ENCODE measurements at regions not wholly inside any gene's neighbourhood (a gene's known extent, or its start where the extent isn't known, plus 50 kb on each side); places are given as distances from the start of the nearest gene placed in this dataset.

DNA sequence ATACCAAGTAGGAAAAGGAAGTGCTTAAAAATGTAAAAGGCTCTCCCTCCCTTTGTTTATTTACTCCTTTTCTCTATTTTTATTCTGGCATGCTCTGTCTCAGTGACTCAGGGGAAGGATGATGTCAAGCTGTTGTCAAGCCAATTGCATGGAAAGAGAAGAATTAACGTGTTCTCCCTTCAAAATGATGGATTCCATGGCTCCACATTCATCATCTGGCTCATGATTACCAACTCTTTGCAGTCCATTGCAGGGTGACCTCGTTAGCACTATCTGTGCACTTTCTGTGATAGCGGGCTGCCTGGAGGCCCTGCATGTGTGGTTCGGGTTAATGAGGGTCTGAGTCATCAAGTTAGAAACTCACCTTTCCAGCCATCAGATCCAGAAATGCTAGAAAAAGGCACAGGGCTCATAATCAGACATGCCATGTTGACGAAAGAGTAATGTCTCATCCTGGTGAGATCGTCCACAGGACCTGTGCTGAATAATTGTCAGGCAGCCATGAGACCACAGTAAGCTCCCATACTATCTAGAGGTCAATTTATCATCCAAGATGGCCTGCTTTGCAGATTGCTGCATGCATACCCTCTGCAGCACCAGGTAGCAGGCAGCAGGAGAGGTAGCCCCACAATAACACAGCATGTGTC, 79.2 kb upstream of the BTG1 start:
- intact Hi-C loops (cut with DNase I), result no loop called here
- TF ChIP-seq, protein P1, sequence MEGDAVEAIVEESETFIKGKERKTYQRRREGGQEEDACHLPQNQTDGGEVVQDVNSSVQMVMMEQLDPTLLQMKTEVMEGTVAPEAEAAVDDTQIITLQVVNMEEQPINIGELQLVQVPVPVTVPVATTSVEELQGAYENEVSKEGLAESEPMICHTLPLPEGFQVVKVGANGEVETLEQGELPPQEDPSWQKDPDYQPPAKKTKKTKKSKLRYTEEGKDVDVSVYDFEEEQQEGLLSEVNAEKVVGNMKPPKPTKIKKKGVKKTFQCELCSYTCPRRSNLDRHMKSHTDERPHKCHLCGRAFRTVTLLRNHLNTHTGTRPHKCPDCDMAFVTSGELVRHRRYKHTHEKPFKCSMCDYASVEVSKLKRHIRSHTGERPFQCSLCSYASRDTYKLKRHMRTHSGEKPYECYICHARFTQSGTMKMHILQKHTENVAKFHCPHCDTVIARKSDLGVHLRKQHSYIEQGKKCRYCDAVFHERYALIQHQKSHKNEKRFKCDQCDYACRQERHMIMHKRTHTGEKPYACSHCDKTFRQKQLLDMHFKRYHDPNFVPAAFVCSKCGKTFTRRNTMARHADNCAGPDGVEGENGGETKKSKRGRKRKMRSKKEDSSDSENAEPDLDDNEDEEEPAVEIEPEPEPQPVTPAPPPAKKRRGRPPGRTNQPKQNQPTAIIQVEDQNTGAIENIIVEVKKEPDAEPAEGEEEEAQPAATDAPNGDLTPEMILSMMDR (IDR thresholded peaks at IDR 0.05), result no peak
- Histone ChIP-seq H3K36me3 (no peaks in the 10 kb centered on the region), H3K4me3 (no peak overlapping the region), H3K4me1 (no peaks in the 10 kb centered on the region), H3K27ac (no peak overlapping the region), H3K27me3 (no peaks in the 10 kb centered on the region), H3K9me3 (no peaks in the 10 kb centered on the region), H3K9ac (ENCODE audit: low read depth in 2 of 2, low read length in 2 of 2) (no peak overlapping the region)
- no peak for DNase-seq

DNA sequence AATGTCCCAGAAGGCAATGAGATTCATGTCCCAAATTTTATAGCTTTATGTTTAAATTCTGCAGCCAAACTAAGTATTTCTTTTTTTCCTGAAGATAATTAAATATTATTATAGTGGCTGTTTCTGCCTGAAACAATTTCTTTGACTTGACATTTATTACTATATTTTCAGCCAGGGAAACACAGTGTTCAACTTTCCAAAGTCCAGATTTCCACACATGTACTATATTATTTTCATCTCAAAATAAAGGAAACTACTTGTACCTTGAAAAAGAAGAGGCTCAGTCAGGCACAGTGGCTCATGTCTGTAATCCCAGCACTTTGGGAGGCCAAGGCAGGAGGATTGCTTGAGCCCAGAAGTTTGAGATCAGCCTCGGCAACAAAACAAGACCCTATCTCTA, 77.8 kb upstream of the BTG1 start:
- Histone ChIP-seq H3K36me3 (no peaks in the 10 kb centered on the region), H3K27ac (no peak overlapping the region), H3K4me1 (no peaks in the 10 kb centered on the region), H3K9me3 (no peaks in the 10 kb centered on the region), H3K4me3 (no peak overlapping the region), H3K9ac (ENCODE audit: low read depth in 2 of 2, low read length in 2 of 2) (no peak overlapping the region), H3K27me3 (no peaks in the 10 kb centered on the region)
- DNase-seq, result no peak
- TF ChIP-seq, protein P1 (IDR thresholded peaks at IDR 0.05), result no peak
- intact Hi-C loops (cut with DNase I), result no loop called here

DNA sequence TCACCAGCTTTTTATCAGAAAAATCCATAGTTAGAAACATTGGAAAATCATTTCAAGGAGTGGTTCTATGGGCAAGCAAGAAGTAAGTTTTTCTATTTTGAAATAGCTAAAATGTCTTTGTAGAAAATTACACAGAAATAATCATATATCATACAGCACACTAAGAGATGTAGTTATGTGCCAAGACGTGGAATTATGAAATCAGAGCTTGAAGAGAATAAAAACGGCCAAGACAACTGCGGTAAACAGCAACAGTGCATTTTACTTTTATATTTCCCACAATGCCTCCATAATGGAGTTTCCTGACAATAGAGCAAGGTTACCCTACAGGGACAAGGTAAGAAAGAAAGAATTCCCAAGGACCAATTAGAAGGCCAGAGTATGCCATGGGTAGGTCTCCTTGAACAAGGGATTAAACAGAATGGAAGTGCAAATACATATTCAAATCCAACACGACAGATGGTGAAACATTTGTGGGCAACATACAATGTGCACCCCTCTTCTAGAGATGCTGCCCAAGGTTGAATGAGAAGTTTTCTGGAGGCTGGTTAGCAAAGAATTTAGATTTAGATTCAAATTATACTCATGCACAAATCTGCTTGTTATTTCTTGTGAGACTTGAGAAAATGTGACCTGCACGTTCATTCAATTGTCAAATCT, 76.1 kb upstream of the BTG1 start:
- no peaks in the 10 kb centered on the region for H3K9me3 ChIP-seq
- no peak overlapping the region for H3K4me3 ChIP-seq
- TF ChIP-seq, protein P1 (IDR thresholded peaks at IDR 0.05), result no peak
- no peaks in the 10 kb centered on the region for H3K4me1 ChIP-seq
- no peak overlapping the region for H3K27ac ChIP-seq
- H3K9ac ChIP-seq (ENCODE audit: low read depth in 2 of 2, low read length in 2 of 2), result no peak overlapping the region
- intact Hi-C loops (cut with DNase I), result no loop called here
- no peaks in the 10 kb centered on the region for H3K27me3 ChIP-seq
- DNase-seq, result no peak
- no peaks in the 10 kb centered on the region for H3K36me3 ChIP-seq

DNA sequence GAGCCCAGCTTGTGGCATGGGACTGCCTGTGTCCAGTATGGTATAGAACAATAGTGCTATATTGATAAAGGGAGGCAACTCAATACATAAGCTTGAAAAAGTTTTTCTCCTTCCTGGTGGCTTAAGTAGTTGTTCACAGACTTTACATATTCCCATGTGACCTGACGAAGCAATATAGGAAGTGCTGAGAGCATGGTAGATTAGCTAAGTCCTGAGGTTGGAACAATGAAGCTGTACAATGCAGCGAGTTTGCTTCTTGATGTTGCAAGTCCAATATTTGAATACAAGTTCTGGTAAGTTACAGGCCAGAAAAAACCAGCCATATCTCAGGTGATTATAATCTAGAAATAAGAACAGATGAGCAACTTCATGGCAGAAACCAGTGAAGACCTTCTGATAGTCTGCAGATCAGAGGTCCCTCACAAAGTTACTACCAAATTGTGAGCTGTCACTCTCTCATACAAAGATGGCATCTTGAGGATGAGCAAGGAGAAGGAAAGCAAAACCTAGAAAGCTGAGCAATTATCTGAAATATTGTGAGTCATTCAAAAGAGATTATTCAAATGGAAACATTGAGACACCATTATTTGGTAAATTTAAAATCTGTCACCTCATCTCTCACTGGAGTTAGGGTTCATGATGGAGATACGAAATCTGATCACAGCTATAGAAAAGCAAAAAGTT, 72.9 kb upstream of the BTG1 start:
- H3K27ac ChIP-seq, result no peak overlapping the region
- no peak for DNase-seq
- TF ChIP-seq, protein P1 (IDR thresholded peaks at IDR 0.05), result no peak
- intact Hi-C loops (cut with DNase I), result no loop called here
- H3K9me3 ChIP-seq, result no peaks in the 10 kb centered on the region
- H3K27me3 ChIP-seq, result no peaks in the 10 kb centered on the region
- H3K4me3 ChIP-seq, result no peak overlapping the region
- H3K9ac ChIP-seq (ENCODE audit: low read depth in 2 of 2, low read length in 2 of 2), result no peak overlapping the region
- H3K4me1 ChIP-seq, result no peaks in the 10 kb centered on the region
- no peaks in the 10 kb centered on the region for H3K36me3 ChIP-seq

DNA sequence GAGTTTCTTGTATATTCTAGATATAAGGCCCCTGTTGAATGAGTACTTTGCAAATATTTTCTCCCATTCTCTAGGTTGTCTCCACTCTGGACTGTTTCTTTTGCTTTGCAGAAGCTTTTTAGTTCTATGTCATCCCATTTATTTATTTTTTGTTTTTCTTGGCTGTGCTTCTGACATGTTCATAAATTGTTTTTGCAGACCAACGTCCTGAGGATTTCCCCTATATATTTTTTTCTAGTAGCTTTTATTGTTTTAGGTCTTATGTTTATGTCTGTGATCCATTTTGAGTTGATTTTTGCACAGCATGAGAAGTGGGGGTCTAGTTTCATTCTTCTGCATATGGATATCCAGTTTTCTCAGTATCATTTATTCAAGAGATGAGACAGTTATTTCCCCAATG, 70.4 kb upstream of the BTG1 start:
- DNase-seq, result no peak
- H3K9me3 ChIP-seq, result no peaks in the 10 kb centered on the region
- TF ChIP-seq, protein P1 (IDR thresholded peaks at IDR 0.05), result no peak
- no peaks in the 10 kb centered on the region for H3K36me3 ChIP-seq
- no peak overlapping the region for H3K9ac ChIP-seq (ENCODE audit: low read depth in 2 of 2, low read length in 2 of 2)
- no peak overlapping the region for H3K4me3 ChIP-seq
- H3K27me3 ChIP-seq, result no peaks in the 10 kb centered on the region
- H3K4me1 ChIP-seq, result no peaks in the 10 kb centered on the region
- H3K27ac ChIP-seq, result no peak overlapping the region
- intact Hi-C loops (cut with DNase I), result no loop called here

All from colonic mucosa (tissue), 4 donors.